HepG2 (cell line): ENCODE measurements at regions not wholly inside any gene's neighbourhood (a gene's known extent, or its start where the extent isn't known, plus 50 kb on each side); places are given as distances from the start of the nearest gene placed in this dataset.

Experiments
- ASH2L ChIP-seq: fragments of 300-600, 200-600 bp; sonication (generic); IDR thresholded peaks from 2 replicates; pipeline ENCODE4 v1.7.0; 2017; ENCODE audit warnings: low read depth, mild to moderate bottlenecking, moderate library complexity, mixed read lengths, low read length; ENCODE audit not compliant: insufficient read length
- CREBL2 ChIP-seq: sonication (generic); formaldehyde crosslinking; IDR thresholded peaks from 2 replicates; pipeline ENCODE4 v1.8.1; 2023; ENCODE audit warnings: missing genetic modification reagents, mild to moderate bottlenecking, borderline replicate concordance
- ETV5 ChIP-seq: IDR thresholded peaks from 2 replicates; pipeline ENCODE4 v1.6.1; 2018; ENCODE audit warnings: missing biosample characterization, missing genetic modification reagents, inconsistent platforms, borderline replicate concordance
- FOXA3 ChIP-seq: IDR thresholded peaks from 2 replicates; pipeline ENCODE4 v1.6.1; 2016; ENCODE audit warnings: missing genetic modification reagents, missing compliant biosample characterization
- HMGXB4 ChIP-seq, 2 experiments: sonication (generic) in 1 of 2; formaldehyde crosslinking in 1 of 2; IDR thresholded peaks; 2 replicates each; pipeline versions ENCODE4 v1.4.0 to v1.6.1; 2018 to 2020; ENCODE audit warnings: missing genetic modification reagents in 2 of 2, borderline replicate concordance in 1 of 2, low read depth in 1 of 2, mild to moderate bottlenecking in 1 of 2, missing biosample characterization in 1 of 2
- HOXA3 ChIP-seq: sonication (generic); formaldehyde crosslinking; IDR thresholded peaks from 2 replicates; pipeline ENCODE4 v1.5.0; 2020; ENCODE audit warnings: missing genetic modification reagents
- ISL2 ChIP-seq: sonication (generic); formaldehyde crosslinking; IDR thresholded peaks from 2 replicates; pipeline ENCODE4 v1.5.0; 2020; ENCODE audit warnings: missing genetic modification reagents
- MED1 ChIP-seq: sonication (generic); formaldehyde crosslinking; IDR thresholded peaks from 2 replicates; pipeline ENCODE4 v1.4.0; 2020; ENCODE audit warnings: missing genetic modification reagents
- NFE2L2 ChIP-seq: fragments of 150-350 bp; IDR thresholded peaks from 2 replicates; pipeline ENCODE4 v1.6.1; 2014; ENCODE audit warnings: low read length
- SOX13 ChIP-seq, 3 experiments: fragments of 450-650 bp in 1 of 3; sonication (generic) in 1 of 3; formaldehyde crosslinking in 1 of 3; IDR thresholded peaks in 2 of 3; conservative IDR thresholded peaks in 1 of 3; 2 replicates each; pipeline versions ENCODE4 v1.5.0 to v1.6.1; 2016 to 2020; ENCODE audit warnings: antibody characterized with exemption in 1 of 3, mild to moderate bottlenecking in 1 of 3, missing compliant biosample characterization in 1 of 3, missing genetic modification reagents in 1 of 3, moderate library complexity in 1 of 3
- TAF1 ChIP-seq: sonication (generic); formaldehyde crosslinking; IDR thresholded peaks from 2 replicates; pipeline ENCODE4 v1.4.0; 2020; ENCODE audit warnings: missing genetic modification reagents
- ZMAT3 ChIP-seq: sonication (generic); formaldehyde crosslinking; conservative IDR thresholded peaks from 2 replicates; pipeline ENCODE4 v1.7.0; 2021; ENCODE audit warnings: missing genetic modification reagents
- ZMYM4 ChIP-seq: sonication (generic); formaldehyde crosslinking; IDR thresholded peaks from 2 replicates; pipeline ENCODE4 v1.8.1; 2023; ENCODE audit warnings: mild to moderate bottlenecking, missing genetic modification reagents
- ZNF281 ChIP-seq: sonication (generic); formaldehyde crosslinking; IDR thresholded peaks from 2 replicates; pipeline ENCODE4 v1.4.0; 2020; ENCODE audit warnings: missing genetic modification reagents, borderline replicate concordance
- TF ChIP-seq, protein P1 (sequence below): sonication (generic); IDR thresholded peaks from 2 replicates; pipeline ENCODE4 v1.6.1; 2016; ENCODE audit warnings: low read depth, borderline replicate concordance
- TF ChIP-seq, protein P2 (sequence below): sonication (generic); formaldehyde crosslinking; IDR thresholded peaks from 2 replicates; pipeline ENCODE4 v1.4.0; 2020; ENCODE audit warnings: mild to moderate bottlenecking, missing genetic modification reagents, borderline replicate concordance
- TF ChIP-seq, protein P3 (sequence below): sonication (generic); formaldehyde crosslinking; IDR thresholded peaks from 2 replicates; pipeline ENCODE4 v1.4.0; 2020; ENCODE audit warnings: missing genetic modification reagents, borderline replicate concordance

DNA sequence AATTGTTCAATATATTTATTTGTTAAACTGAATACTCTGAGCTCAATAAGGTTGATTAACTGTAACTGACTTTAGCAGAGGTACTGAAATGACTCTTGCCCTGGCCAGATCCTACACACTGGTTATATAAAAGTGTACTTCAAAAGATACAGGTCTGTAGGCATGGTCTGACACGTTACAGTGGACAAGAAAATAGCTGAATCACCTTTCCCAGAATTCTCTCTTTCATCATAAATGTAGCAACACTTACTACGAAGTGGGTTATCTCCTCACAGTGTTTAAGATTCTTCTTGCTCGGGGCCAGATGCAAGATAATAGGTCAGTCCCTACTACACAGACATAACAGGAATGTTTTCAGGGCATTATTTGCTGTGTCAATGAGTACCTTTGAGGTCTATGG lies 107.0 kb upstream of the ZC3H15 start (continued):
- TF ChIP-seq HMGXB4 (CRISPR knock-in tag; IDR thresholded peaks at IDR 0.05; ENCODE audit: borderline replicate concordance in 1 of 2, low read depth in 1 of 2): no peak
- no peak for TF ChIP-seq SOX13 (IDR thresholded peaks at IDR 0.05)
- TF ChIP-seq SOX13 (CRISPR knock-in tag; conservative IDR thresholded peaks at IDR 0.05 in 1 of 2, IDR thresholded peaks at IDR 0.05 in 1 of 2): peak in 1 of 2 experiments; percentile 75; a peak in 2 of 4 replicates
- TF ChIP-seq HOXA3 (CRISPR knock-in tag): no peak
- TF ChIP-seq, protein P1, sequence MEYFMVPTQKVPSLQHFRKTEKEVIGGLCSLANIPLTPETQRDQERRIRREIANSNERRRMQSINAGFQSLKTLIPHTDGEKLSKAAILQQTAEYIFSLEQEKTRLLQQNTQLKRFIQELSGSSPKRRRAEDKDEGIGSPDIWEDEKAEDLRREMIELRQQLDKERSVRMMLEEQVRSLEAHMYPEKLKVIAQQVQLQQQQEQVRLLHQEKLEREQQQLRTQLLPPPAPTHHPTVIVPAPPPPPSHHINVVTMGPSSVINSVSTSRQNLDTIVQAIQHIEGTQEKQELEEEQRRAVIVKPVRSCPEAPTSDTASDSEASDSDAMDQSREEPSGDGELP: no peak
- TF ChIP-seq TAF1 (CRISPR knock-in tag): no peak
- TF ChIP-seq NFE2L2: peak; percentile 81
- TF ChIP-seq ZMAT3 (CRISPR knock-in tag): no peak
- TF ChIP-seq ISL2 (CRISPR knock-in tag): peak; percentile 68; the same call in 1 of the 2 replicates
- TF ChIP-seq, protein P2, sequence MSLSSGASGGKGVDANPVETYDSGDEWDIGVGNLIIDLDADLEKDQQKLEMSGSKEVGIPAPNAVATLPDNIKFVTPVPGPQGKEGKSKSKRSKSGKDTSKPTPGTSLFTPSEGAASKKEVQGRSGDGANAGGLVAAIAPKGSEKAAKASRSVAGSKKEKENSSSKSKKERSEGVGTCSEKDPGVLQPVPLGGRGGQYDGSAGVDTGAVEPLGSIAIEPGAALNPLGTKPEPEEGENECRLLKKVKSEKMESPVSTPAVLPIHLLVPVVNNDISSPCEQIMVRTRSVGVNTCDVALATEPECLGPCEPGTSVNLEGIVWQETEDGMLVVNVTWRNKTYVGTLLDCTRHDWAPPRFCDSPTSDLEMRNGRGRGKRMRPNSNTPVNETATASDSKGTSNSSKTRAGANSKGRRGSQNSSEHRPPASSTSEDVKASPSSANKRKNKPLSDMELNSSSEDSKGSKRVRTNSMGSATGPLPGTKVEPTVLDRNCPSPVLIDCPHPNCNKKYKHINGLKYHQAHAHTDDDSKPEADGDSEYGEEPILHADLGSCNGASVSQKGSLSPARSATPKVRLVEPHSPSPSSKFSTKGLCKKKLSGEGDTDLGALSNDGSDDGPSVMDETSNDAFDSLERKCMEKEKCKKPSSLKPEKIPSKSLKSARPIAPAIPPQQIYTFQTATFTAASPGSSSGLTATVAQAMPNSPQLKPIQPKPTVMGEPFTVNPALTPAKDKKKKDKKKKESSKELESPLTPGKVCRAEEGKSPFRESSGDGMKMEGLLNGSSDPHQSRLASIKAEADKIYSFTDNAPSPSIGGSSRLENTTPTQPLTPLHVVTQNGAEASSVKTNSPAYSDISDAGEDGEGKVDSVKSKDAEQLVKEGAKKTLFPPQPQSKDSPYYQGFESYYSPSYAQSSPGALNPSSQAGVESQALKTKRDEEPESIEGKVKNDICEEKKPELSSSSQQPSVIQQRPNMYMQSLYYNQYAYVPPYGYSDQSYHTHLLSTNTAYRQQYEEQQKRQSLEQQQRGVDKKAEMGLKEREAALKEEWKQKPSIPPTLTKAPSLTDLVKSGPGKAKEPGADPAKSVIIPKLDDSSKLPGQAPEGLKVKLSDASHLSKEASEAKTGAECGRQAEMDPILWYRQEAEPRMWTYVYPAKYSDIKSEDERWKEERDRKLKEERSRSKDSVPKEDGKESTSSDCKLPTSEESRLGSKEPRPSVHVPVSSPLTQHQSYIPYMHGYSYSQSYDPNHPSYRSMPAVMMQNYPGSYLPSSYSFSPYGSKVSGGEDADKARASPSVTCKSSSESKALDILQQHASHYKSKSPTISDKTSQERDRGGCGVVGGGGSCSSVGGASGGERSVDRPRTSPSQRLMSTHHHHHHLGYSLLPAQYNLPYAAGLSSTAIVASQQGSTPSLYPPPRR (CRISPR knock-in tag): no peak
- TF ChIP-seq ETV5 (CRISPR knock-in tag): peak; percentile 56; the same call in 1 of the 2 replicates
- peak; percentile 45 for TF ChIP-seq FOXA3
- TF ChIP-seq, protein P3, sequence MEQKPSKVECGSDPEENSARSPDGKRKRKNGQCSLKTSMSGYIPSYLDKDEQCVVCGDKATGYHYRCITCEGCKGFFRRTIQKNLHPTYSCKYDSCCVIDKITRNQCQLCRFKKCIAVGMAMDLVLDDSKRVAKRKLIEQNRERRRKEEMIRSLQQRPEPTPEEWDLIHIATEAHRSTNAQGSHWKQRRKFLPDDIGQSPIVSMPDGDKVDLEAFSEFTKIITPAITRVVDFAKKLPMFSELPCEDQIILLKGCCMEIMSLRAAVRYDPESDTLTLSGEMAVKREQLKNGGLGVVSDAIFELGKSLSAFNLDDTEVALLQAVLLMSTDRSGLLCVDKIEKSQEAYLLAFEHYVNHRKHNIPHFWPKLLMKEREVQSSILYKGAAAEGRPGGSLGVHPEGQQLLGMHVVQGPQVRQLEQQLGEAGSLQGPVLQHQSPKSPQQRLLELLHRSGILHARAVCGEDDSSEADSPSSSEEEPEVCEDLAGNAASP (CRISPR knock-in tag): 0 out of 2 replicates have a peak, but pooled peaks have one; percentile 21
- no peak for TF ChIP-seq CREBL2 (CRISPR knock-in tag)
- no peak for TF ChIP-seq ASH2L
- TF ChIP-seq ZMYM4: peak; percentile 56; the same call in 1 of the 2 replicates
- peak; percentile 60 for TF ChIP-seq MED1 (CRISPR knock-in tag)
- TF ChIP-seq ZNF281 (CRISPR knock-in tag): 0 out of 2 replicates have a peak, but pooled peaks have one; percentile 13
